WTC11 (cell line): ENCODE measurements at regions not wholly inside any gene's neighbourhood (a gene's known extent, or its start where the extent isn't known, plus 50 kb on each side); places are given as distances from the start of the nearest gene placed in this dataset.

Source experiments
- ATF3 ChIP-seq: sonication (generic); formaldehyde crosslinking; conservative IDR thresholded peaks from 2 replicates; pipeline ENCODE4 v1.8.1; 2022; ENCODE audit warnings: mild to moderate bottlenecking, missing genetic modification reagents
- CTCF ChIP-seq: fragments of 200-600 bp; IDR thresholded peaks from 2 replicates; pipeline ENCODE4 v1.8.0; 2022; ENCODE audit warnings: antibody characterized with exemption
- ERG ChIP-seq: fragments of 250-450 bp; sonication (Bioruptor Pico); IDR thresholded peaks from 2 replicates; pipeline ENCODE4 v1.8.0; 2021; ENCODE audit warnings: mild to moderate bottlenecking
- ESRRA ChIP-seq: sonication (generic); formaldehyde crosslinking; IDR thresholded peaks from 2 replicates; pipeline ENCODE4 v1.8.1; 2022; ENCODE audit warnings: mild to moderate bottlenecking, missing genetic modification reagents, borderline replicate concordance
- JAZF1 ChIP-seq: fragments of 250-450 bp; sonication (Bioruptor Pico); IDR thresholded peaks from 2 replicates; pipeline ENCODE4 v1.9.0; 2021; ENCODE audit warnings: moderate library complexity, mild to moderate bottlenecking, inconsistent platforms
- SMAD4 ChIP-seq: sonication (generic); formaldehyde crosslinking; IDR thresholded peaks from 2 replicates; pipeline ENCODE4 v1.8.0; 2022; ENCODE audit warnings: mild to moderate bottlenecking, missing genetic modification reagents
- TEAD4 ChIP-seq: sonication (generic); formaldehyde crosslinking; IDR thresholded peaks from 2 replicates; pipeline ENCODE4 v1.8.0; 2022; ENCODE audit warnings: mild to moderate bottlenecking, missing genetic modification reagents
- TP53 ChIP-seq: sonication (generic); formaldehyde crosslinking; IDR thresholded peaks from 2 replicates; pipeline ENCODE4 v1.8.1; 2023; ENCODE audit warnings: mild to moderate bottlenecking, missing genetic modification reagents
- ZNF317 ChIP-seq: sonication (generic); formaldehyde crosslinking; IDR thresholded peaks from 2 replicates; pipeline ENCODE4 v1.8.1; 2023; ENCODE audit warnings: low read depth, mild to moderate bottlenecking, moderate library complexity, missing genetic modification reagents, borderline replicate concordance

GRCh38 chr20:20783450-20783849 is 71.0 kb upstream of the RALGAPA2 start:
- TF ChIP-seq JAZF1 (no peak), SMAD4 (CRISPR knock-in tag) (no peak), ATF3 (CRISPR knock-in tag) (no peak), TP53 (no peak), CTCF (no peak), ZNF317 (CRISPR knock-in tag) (no peak), ESRRA (no peak), ERG (CRISPR knock-in tag) (no peak), TEAD4 (CRISPR knock-in tag) (no peak)
